Fibroblast of lung (primary cell): ENCODE measurements at regions not wholly inside any gene's neighbourhood (a gene's known extent, or its start where the extent isn't known, plus 50 kb on each side); places are given as distances from the start of the nearest gene placed in this dataset.

Experiments used
- DNase-seq, 2 donors: peaks; one replicate each; pipeline versions ENCODE4 v3.0.0 to v3.0.0-alpha.2; 2010; ENCODE audit warnings: low read depth in 2 of 2
- H2AFZ ChIP-seq: 2 replicates; pipeline ENCODE4 v1.5.1; 2012; ENCODE audit warnings: low read length, control low read depth, inconsistent platforms
- H3K27ac ChIP-seq: 2 replicates; pipeline ENCODE4 v1.5.1; 2011; ENCODE audit warnings: low read length, control low read depth; ENCODE audit not compliant: insufficient read depth
- H3K27me3 ChIP-seq: 2 replicates; pipeline ENCODE4 v1.5.1; 2011; ENCODE audit warnings: mild to moderate bottlenecking, low read length; ENCODE audit not compliant: control insufficient read depth, insufficient read depth
- H3K36me3 ChIP-seq: 2 replicates; pipeline ENCODE4 v1.5.1; 2011; ENCODE audit warnings: low read length; ENCODE audit not compliant: control insufficient read depth, insufficient read depth
- H3K4me1 ChIP-seq: 2 replicates; pipeline ENCODE4 v1.5.1; 2011; ENCODE audit warnings: low read length; ENCODE audit not compliant: control insufficient read depth, insufficient read depth; ENCODE audit errors: extremely low read depth
- H3K4me2 ChIP-seq: 2 replicates; pipeline ENCODE4 v1.5.1; 2011; ENCODE audit warnings: low read length, control low read depth; ENCODE audit not compliant: insufficient read depth; ENCODE audit errors: extremely low read depth
- H3K4me3 ChIP-seq, 4 experiments: fragments of 200-600 bp in 1 of 4; sonication (generic) in 1 of 4; replicated peaks in 1 of 4; 2 replicates each; pipeline ENCODE4 v1.5.1; 2011 to 2016; ENCODE audit warnings: low read length in 4 of 4, low read depth in 3 of 4, mild to moderate bottlenecking in 3 of 4, control low read depth in 2 of 4, inconsistent platforms in 1 of 4, mixed read lengths in 1 of 4; ENCODE audit not compliant: insufficient read depth in 1 of 4; ENCODE audit errors: control extremely low read depth in 1 of 4
- H3K79me2 ChIP-seq: 2 replicates; pipeline ENCODE4 v1.5.1; 2012; ENCODE audit warnings: mild to moderate bottlenecking, low read length, inconsistent platforms; ENCODE audit not compliant: control insufficient read depth, insufficient read depth
- H3K9ac ChIP-seq: 2 replicates; pipeline ENCODE4 v1.5.1; 2011; ENCODE audit warnings: mild to moderate bottlenecking, low read length, control low read depth; ENCODE audit not compliant: insufficient read depth
- H3K9me3 ChIP-seq: 2 replicates; pipeline ENCODE4 v1.5.1; 2012; ENCODE audit warnings: low read depth, low read length; ENCODE audit not compliant: control insufficient read depth, insufficient read depth
- H4K20me1 ChIP-seq: 2 replicates; pipeline ENCODE4 v1.5.1; 2011; ENCODE audit warnings: low read length; ENCODE audit not compliant: control insufficient read depth, insufficient read depth; ENCODE audit errors: extremely low read depth
- EZH2 ChIP-seq: IDR thresholded peaks from 2 replicates; pipeline ENCODE4 v1.5.1; 2012; ENCODE audit warnings: low read length, control low read depth, mild to moderate bottlenecking; ENCODE audit errors: missing control alignments
- TF ChIP-seq, protein P1 (sequence below), 2 donors: IDR thresholded peaks in 1 of 2; conservative IDR thresholded peaks in 1 of 2; 1 replicate in 1 of 2; 2 replicates in 1 of 2; pipeline ENCODE4 v1.5.1; 2011 to 2012; ENCODE audit warnings: low read length in 2 of 2, control low read depth in 1 of 2, inconsistent platforms in 1 of 2, low read depth in 1 of 2, mild to moderate bottlenecking in 1 of 2

DNA sequence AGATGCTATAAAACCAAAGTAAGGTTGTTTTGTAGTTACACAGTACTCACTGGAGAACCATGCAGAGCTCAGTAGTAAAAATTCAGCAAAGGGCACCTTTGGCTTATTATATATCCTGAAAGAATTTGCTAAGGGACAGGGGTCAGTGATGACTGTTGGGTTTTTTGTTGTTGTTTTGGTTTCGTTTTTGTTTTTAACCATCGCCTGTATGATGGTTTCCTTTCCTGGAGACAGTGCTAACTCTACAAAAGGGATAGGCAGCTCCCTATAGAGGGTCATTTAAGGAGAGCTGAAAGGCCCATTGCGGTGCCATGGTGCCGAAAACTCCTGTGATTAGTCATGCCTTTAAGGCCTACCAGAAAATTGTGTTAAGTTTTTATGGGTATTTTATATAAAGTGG lies 118.2 kb upstream of the GOLIM4 start:
- Histone ChIP-seq H3K36me3 (no peaks in the 10 kb centered on the region), H3K27ac (no peak overlapping the region), H2AFZ (peak overlapping the region; percentile 67), H3K9me3 (no peaks in the 10 kb centered on the region), H3K4me1 (no peaks in the 10 kb centered on the region), H3K4me2 (peak overlapping the region; percentile 61), H3K4me3 (peak overlapping the region in 2 of 4 experiments; percentile 19 to 20), H3K27me3 (no peaks in the 10 kb centered on the region), H3K9ac (no peak overlapping the region), H4K20me1 (no peaks in the 10 kb centered on the region), H3K79me2 (no peaks in the 10 kb centered on the region)
- peak; percentile 2 for DNase-seq
- no peak for TF ChIP-seq EZH2
- TF ChIP-seq, protein P1, sequence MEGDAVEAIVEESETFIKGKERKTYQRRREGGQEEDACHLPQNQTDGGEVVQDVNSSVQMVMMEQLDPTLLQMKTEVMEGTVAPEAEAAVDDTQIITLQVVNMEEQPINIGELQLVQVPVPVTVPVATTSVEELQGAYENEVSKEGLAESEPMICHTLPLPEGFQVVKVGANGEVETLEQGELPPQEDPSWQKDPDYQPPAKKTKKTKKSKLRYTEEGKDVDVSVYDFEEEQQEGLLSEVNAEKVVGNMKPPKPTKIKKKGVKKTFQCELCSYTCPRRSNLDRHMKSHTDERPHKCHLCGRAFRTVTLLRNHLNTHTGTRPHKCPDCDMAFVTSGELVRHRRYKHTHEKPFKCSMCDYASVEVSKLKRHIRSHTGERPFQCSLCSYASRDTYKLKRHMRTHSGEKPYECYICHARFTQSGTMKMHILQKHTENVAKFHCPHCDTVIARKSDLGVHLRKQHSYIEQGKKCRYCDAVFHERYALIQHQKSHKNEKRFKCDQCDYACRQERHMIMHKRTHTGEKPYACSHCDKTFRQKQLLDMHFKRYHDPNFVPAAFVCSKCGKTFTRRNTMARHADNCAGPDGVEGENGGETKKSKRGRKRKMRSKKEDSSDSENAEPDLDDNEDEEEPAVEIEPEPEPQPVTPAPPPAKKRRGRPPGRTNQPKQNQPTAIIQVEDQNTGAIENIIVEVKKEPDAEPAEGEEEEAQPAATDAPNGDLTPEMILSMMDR (conservative IDR thresholded peaks at IDR 0.05 in 1 of 2, IDR thresholded peaks at IDR 0.05 in 1 of 2; ENCODE audit: low read depth in 1 of 2, low read length in 2 of 2) = no peak

DNA sequence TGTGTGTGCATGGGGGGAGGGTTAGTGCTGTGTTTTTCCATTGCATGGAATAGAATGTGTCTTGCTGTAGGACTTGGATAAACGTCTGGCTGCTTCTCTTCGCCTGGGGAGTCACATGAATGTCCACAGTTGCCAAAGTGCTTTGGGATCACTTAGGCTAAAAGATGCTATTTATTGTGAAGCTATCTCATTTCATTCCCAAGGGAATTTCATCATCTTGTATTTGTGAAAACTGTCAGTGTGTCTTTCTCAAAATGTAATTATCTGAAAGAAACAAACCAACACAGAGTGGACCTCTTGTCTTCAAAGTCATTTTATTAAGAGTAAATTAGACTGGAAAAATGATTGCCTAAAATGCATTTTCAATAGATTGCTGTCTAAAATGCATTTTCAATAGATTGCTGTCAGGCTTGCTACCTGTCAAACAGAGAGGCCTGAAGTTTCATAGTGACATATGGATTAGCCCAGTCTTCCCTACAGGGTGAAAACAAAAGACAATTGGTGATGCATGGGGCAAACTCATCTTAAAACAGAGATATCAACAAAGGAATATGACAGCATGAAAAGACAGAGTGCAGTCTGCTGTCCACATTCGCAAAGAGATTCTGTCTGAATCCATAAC lies 117.1 kb upstream of the GOLIM4 start:
- Histone ChIP-seq H3K4me3 (no peak overlapping the region), H3K27ac (no peak overlapping the region), H3K4me2 (no peak overlapping the region), H2AFZ (no peak overlapping the region), H4K20me1 (no peaks in the 10 kb centered on the region), H3K9ac (no peak overlapping the region), H3K36me3 (no peaks in the 10 kb centered on the region), H3K4me1 (no peaks in the 10 kb centered on the region), H3K9me3 (no peaks in the 10 kb centered on the region), H3K79me2 (no peaks in the 10 kb centered on the region), H3K27me3 (no peaks in the 10 kb centered on the region)
- peak in 1 of 2 donors; percentile 6 for DNase-seq
- TF ChIP-seq, protein P1 (conservative IDR thresholded peaks at IDR 0.05 in 1 of 2, IDR thresholded peaks at IDR 0.05 in 1 of 2; ENCODE audit: low read depth in 1 of 2, low read length in 2 of 2) = no peak
- TF ChIP-seq EZH2 = no peak

DNA sequence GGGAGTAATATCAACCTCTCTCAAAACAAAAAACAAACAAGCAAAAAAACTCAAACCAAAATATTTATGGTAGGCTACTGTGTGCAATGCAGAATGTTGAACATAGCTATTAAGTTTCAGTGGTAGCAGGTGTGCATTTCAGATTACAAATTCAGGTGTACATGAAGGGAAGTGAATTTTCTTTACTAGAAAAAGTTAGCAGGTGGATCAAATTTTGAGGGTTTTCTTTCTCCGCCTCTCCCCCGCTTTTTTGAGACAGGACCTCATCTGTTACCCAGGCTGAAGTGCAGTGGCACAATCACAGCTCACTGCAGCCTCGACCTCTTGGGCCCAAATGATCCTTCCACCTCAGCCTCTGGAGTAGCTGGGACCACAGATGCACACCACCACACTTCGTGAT lies 109.7 kb upstream of the GOLIM4 start:
- no peaks in the 10 kb centered on the region for H3K36me3 ChIP-seq
- no peaks in the 10 kb centered on the region for H3K79me2 ChIP-seq
- TF ChIP-seq, protein P1 (conservative IDR thresholded peaks at IDR 0.05 in 1 of 2, IDR thresholded peaks at IDR 0.05 in 1 of 2; ENCODE audit: low read depth in 1 of 2, low read length in 2 of 2) = no peak
- TF ChIP-seq EZH2 = no peak
- H3K27me3 ChIP-seq = no peaks in the 10 kb centered on the region
- H2AFZ ChIP-seq = no peak overlapping the region
- no peaks in the 10 kb centered on the region for H3K4me1 ChIP-seq
- H3K9ac ChIP-seq = no peak overlapping the region
- H4K20me1 ChIP-seq = no peaks in the 10 kb centered on the region
- H3K27ac ChIP-seq = no peak overlapping the region
- no peak overlapping the region for H3K4me2 ChIP-seq
- no peak overlapping the region for H3K4me3 ChIP-seq
- DNase-seq = no peak
- no peaks in the 10 kb centered on the region for H3K9me3 ChIP-seq
